ENCODE measurements at regions not wholly inside any gene's neighbourhood (a gene's known extent, or its start where the extent isn't known, plus 50 kb on each side); places are given as distances from the start of the nearest gene placed in this dataset.

GRCh38 chr9:90032296-90033027 lies 427.6 kb downstream of the GADD45G start:
- H3K4me1 Mint-ChIP-seq: no peaks in the 10 kb centered on the region
- H3K4me3 Mint-ChIP-seq: no peak overlapping the region
- H3K9me3 Mint-ChIP-seq: no peaks in the 10 kb centered on the region
- no peak for TF ChIP-seq CTCF (IDR thresholded peaks at IDR 0.05; ENCODE audit: unreplicated experiment)
- H3K27me3 Mint-ChIP-seq (ENCODE audit: low read depth): peaks cover 27% of the 10 kb centered on the region
- no peaks in the 10 kb centered on the region for H3K36me3 Mint-ChIP-seq
- no peak overlapping the region for H3K27ac Mint-ChIP-seq
- no peak for DNase-seq (ENCODE audit: low spot score in 2 of 2, unreplicated experiment in 2 of 2)

- H3K9me3 Mint-ChIP-seq: no peaks in the 10 kb centered on the region
- no peak for TF ChIP-seq CTCF (IDR thresholded peaks at IDR 0.05; ENCODE audit: unreplicated experiment)
- H3K27me3 Mint-ChIP-seq (ENCODE audit: low read depth): peaks cover 26% of the 10 kb centered on the region
- H3K4me3 Mint-ChIP-seq: no peak overlapping the region
- H3K4me1 Mint-ChIP-seq: no peaks in the 10 kb centered on the region
- H3K36me3 Mint-ChIP-seq: no peaks in the 10 kb centered on the region
- no peak overlapping the region for H3K27ac Mint-ChIP-seq
- no peak for DNase-seq (ENCODE audit: low spot score in 2 of 2, unreplicated experiment in 2 of 2)
Measured at GRCh38 chr9:90033028-90033650, 428.3 kb downstream of the GADD45G start.

- DNase-seq (ENCODE audit: low spot score in 2 of 2, unreplicated experiment in 2 of 2): no peak
- no peak for TF ChIP-seq CTCF (IDR thresholded peaks at IDR 0.05; ENCODE audit: unreplicated experiment)
- Mint-ChIP-seq H3K4me3 (no peak overlapping the region), H3K4me1 (no peaks in the 10 kb centered on the region), H3K27me3 (ENCODE audit: low read depth) (peaks cover 23% of the 10 kb centered on the region), H3K27ac (no peak overlapping the region), H3K9me3 (no peaks in the 10 kb centered on the region), H3K36me3 (no peaks in the 10 kb centered on the region)
Measured at GRCh38 chr9:90034071-90034470, 429.3 kb downstream of the GADD45G start.

GRCh38 chr9:90035471-90035870 lies 430.7 kb downstream of the GADD45G start:
- H3K9me3 Mint-ChIP-seq: peaks cover under 1% of the 10 kb centered on the region
- TF ChIP-seq CTCF (IDR thresholded peaks at IDR 0.05; ENCODE audit: unreplicated experiment): no peak
- H3K4me3 Mint-ChIP-seq: no peak overlapping the region
- H3K27me3 Mint-ChIP-seq (ENCODE audit: low read depth): peaks cover 23% of the 10 kb centered on the region
- H3K27ac Mint-ChIP-seq: no peak overlapping the region
- no peaks in the 10 kb centered on the region for H3K36me3 Mint-ChIP-seq
- no peak for DNase-seq (ENCODE audit: low spot score in 2 of 2, unreplicated experiment in 2 of 2)
- H3K4me1 Mint-ChIP-seq: no peaks in the 10 kb centered on the region

- Mint-ChIP-seq H3K27me3 (ENCODE audit: low read depth) (peaks cover 17% of the 10 kb centered on the region), H3K4me1 (no peaks in the 10 kb centered on the region), H3K9me3 (peaks cover 5% of the 10 kb centered on the region), H3K27ac (no peak overlapping the region), H3K4me3 (no peak overlapping the region), H3K36me3 (no peaks in the 10 kb centered on the region)
- no peak for DNase-seq (ENCODE audit: low spot score in 2 of 2, unreplicated experiment in 2 of 2)
- no peak for TF ChIP-seq CTCF (IDR thresholded peaks at IDR 0.05; ENCODE audit: unreplicated experiment)
Measured at GRCh38 chr9:90037146-90037797, 432.5 kb downstream of the GADD45G start.

All from mesothelial cell of epicardium (in vitro differentiated cells).